Pons (tissue), 1 donor: ENCODE measurements at regions not wholly inside any gene's neighbourhood (a gene's known extent, or its start where the extent isn't known, plus 50 kb on each side); places are given as distances from the start of the nearest gene placed in this dataset.
A peak's percentile ranks its signal among the peaks of the same experiment; 100 is the strongest.

Source experiments
- DNase-seq: peaks from one replicate; pipeline ENCODE4 v3.0.0-alpha.2; 2016; ENCODE audit warnings: low spot score

DNA sequence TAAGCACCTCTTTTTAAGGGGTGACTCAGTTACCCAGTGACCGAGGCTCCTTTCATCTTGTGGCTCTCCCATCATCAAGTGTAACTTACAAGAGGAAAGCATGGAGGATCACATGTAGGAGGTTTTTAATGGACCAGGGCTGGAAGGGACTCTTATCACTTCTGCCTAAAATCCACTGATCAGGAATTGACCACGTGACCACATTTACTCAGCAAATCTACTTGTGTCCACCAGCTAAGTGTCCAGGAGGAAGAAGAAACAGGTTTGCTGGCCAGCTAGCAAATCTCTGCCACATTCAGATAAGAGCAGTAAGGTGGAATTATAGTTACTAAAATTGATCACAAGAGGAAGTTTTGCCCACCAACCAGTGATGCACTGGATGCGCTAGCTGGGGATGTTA, 486.0 kb downstream of the ENC1 start:
- DNase-seq: no peak

DNA sequence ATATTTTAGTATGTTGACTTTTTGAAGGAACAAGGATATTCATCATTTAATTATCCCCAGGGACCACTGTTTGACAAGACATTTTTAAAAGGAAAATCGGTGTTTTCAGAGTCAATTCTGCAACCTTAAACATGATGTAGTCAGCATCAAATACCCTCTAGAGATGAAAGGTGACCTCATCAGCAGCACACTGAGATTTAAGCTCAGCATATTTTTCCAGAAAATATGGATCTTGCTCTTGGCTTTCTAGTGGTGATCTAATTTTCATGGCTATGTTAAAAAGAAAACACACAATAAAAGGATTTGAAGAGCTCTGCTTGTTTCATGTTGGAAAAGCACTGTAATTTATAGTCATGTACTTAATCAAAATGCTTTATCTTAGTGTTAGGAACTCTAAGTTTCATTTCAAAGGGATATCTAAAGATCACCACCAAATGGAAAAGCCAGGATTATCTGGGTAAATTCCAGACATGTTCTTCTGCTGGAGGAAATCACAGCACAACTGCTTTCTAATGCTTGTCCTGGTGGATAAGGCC, 487.2 kb downstream of the ENC1 start:
- DNase-seq: no peak

DNA sequence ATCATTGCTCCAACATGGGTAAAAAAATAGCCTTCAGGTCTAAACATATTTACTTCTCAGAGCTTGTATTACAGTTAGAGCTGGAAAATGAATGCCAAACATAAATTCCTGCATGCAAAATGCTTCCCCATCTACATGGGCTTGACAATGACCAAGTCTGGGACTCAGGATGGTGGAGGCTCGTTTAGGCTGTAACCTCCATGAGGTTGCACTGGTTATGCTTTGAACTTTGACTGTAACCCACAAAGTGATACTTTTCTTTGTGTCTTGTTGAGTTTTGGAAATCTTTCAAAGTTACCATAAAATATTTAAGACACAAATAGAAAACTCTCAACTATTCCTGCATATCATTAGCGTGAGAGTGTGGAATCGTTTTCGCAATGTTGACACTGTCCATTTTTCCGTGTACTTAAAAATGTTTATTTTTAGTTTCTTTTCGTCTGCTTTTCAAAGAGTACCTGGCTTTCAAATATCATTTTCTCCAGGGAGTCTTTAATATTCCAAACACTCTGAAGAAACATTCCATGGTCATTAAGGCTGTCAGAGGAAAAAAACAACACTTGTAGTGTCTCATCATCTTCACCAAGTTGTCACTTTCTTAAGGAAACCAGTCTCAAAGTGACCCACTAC, 487.8 kb downstream of the ENC1 start:
- DNase-seq: no peak

DNA sequence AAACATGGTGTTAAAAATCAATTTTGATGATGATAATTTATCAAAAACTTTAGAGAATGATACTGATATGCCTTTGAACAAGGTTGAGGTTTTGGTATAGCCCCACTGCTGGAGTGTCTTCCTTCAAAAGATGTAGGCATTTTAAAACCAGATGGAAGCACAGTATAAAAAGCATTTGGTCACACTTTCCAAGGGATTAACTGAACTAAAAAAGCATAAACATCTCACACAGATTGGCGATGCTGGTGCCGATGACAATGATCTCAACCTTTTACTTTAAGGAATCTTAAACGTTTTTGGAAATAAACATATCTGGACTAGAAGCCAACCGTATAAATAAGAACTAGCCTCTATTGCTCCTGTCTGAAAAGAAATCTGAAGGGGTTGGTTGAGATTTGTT, 488.4 kb downstream of the ENC1 start:
- no peak for DNase-seq

DNA sequence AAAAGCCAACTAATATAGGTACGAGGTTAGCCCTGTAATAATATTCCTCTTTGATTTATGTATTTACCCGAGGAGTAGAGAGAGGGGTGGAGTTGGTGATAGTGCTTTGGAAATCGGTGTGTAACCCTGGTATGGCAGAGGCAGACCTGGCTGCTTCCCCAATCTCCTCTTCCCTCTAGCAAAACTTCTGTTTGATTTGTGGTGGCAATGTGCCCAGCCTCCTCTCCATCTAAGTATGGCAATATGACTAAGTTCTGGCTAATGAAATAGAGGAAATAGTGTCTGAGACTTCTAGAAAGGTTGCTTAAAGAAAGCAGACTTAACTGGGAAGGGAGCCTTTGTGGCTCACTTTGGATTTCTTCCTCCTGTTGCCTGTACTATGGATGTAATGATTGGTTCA, 491.1 kb downstream of the ENC1 start:
- peak; percentile 45 for DNase-seq

DNA sequence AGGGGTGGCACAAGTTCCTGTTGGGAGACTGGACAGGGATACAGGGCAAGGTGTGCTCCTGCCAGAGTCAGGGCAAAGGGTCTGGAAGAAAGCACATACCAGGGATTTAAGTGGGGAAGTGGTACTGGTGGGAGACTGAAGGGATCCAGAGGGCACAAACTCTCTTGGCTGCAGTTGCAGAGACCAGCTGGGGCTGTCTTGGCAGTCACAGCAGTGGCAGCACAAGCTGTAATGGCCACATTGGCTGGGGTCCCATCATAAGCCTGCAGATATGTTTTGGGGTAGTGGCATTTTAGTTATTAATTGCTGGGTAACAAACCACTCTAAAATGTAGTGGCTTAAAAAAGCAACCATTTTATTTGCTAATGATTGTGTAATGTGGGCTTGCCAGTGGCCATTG, 492.2 kb downstream of the ENC1 start:
- no peak for DNase-seq

DNA sequence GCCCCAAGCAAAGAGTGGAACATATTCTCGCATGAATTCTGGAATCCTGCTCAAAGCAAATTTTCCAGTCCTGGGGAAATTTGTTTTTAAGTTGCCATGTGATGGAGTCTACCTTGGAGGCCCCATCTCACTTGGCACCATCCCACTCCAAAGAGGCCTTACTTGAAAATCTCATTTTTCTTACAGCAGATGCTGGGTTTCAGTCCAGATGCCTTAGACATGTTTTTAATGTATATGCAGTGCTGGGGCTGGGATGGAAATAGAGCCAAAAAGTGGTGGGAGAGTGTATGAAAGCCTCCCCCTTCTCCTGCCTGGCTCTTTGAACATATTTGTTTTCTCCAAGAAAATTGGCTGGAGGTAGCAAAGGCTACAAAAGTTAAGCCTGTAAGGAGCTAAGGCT, 493.7 kb downstream of the ENC1 start:
- no peak for DNase-seq

DNA sequence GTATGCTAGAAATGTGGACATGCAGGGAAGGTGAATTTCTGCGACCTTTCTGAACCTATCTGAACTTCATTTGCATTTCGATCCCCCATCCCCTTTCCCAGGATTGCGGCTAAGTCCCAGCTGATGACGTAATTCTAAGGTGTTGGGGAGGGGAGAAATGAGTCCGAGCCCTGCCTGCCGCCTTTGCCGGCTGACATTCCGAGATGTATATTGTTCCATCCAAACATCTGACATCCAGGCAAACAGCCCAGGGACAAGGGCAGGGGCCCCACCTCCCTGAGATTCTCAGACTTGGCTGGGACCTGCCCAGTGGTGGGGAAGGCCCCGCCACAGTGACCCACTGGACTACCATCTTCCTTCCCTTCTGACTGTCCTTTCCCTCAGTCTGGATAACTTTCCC, 494.6 kb downstream of the ENC1 start:
- DNase-seq: no peak

DNA sequence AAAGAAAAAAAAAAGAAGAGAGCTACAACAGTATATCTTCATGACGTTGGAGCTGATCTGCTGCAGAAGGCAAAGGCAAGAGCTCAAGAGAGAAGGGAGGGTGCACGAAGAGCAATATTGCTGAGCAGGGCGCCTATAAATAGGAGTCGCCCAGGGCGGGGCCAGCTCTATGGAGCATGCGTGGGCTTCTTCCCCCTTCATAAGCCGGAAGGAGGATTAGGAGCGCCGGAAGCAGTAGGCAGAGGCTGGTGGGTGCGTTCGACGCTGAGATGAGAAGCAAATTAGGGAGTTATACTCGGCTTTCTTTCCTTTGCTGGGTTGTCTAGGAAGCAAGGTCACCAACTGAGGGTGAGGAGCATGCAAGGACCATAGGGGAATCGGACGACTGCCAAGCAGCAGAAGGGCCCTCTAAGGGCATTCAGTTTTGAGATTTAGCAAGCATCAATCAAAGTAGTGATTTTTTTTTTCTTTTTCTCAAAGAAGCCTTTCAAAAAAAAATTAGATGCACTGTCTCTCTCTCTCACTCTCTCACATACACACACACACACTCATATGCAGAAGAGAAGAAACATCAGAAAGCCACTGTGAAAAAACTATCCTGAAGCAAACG, 496.7 kb downstream of the ENC1 start:
- no peak for DNase-seq

DNA sequence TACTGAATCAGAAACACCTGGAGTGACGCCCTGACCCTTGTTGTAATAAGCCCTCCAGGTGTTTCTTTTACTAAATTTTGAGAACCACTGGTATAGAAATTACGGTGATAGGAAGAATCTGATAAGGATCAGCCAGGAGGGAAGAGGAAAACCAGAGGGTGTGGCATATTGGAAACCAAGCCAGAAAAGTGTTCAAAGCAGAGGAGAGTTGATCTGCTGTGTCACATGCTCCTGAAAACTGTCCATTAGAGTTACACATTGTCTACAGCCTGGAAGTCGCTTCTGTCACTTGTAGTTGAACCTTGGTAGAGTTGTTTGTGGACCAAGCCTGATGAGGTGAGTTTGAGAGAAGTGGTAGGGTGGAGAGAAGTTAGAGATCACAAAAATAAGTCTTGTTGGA, 497.4 kb downstream of the ENC1 start:
- DNase-seq: no peak

DNA sequence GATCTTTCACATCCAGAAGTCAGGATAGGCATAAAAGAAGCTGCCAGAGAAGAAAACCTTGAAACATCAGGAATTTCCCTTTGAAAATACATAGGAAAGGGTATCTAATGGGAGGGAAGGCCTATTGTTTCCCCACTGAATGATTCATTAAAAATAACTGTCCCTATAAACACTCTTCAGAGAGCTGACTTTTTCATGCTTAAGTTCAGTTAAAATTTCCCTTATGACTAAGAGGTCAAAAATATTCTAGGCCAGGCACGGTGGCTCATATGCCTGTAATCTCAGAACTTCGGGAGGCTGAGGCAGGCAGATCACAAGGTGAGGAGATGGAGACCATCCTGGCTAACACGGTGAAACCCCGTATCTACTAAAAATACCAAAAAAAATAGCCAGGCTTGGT, 499.5 kb downstream of the ENC1 start:
- no peak for DNase-seq

DNA sequence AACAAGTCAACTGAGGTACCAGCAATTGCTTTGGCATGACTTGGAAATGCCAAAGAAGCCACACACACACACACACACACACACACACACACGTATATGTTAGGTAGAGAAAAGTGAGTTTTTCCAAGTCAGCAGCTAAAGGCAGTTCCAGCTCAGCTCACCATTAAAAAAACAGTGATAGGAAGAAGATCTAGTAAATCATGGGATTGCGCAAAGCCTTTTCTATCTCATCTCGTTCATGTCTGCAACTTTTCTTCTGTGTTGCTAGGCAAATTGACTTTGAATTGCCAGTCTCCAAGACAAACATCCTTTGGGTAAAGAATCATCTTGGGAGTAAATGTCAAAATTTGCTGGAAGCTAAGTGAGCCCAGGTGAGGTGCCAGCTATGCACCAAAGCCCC, 500.1 kb downstream of the ENC1 start:
- no peak for DNase-seq

DNA sequence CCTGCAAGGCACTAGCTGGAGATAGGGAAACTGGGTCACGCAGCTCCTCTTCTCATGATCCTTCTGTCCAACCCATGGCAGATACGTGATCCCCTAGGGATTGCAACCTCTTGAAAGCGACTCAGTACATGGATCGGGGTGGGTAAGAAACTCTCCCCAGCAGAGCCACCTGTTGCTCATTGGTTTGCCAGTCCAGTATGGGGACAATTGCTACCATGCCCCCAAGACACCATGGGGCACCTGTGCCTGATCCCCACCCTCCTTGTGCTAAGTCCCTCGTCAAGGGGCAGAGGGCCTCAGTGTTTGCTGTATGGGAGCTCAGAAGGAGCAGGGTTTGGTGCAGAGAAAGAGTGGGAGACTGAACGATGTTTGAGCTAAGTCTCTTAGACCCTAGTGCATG, 500.9 kb downstream of the ENC1 start:
- no peak for DNase-seq

DNA sequence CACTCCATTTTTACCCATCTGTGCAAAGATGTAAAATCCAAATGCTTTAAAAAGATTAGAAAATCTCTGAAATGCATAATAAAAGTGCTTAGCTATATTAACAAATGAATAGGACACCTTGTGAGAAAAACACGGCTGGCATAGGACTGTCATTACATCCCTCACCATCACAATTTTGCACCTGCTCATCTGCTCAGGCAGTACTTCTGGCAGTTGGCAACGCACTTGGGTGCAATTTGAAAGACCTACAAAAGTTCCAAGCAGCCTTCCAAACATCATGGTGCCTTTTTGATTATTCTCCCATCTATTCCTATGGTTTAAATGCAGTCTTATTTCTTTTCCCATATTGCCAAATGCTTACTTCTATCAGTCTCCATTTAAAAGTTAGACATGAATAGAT, 501.8 kb downstream of the ENC1 start:
- DNase-seq: peak; percentile 15

DNA sequence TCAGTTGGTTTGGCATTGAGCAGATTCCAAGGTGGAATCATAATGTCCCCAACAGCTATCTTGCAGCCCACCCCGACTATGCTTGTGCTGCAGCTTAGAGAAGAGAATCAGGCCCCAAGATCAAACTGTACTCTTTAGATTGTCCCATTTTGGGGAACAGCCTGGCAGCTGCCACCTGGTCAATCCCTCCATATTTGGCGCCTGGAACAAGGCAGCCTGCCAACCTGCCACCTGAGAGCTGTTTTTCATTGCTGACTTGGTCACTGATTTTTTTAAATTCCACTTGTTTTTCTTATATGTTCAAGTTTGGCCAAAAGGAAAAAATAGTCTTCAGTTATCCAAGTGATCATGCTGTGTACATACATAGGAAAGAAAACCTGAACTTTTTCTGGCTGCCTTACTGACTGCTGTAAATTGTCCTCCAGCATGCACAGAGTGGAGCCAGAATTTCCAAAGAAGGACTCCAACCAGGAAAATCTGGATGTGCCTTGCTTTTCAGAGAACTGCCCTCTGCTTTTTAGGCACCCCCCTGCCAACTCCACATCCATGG, 504.2 kb downstream of the ENC1 start:
- no peak for DNase-seq

DNA sequence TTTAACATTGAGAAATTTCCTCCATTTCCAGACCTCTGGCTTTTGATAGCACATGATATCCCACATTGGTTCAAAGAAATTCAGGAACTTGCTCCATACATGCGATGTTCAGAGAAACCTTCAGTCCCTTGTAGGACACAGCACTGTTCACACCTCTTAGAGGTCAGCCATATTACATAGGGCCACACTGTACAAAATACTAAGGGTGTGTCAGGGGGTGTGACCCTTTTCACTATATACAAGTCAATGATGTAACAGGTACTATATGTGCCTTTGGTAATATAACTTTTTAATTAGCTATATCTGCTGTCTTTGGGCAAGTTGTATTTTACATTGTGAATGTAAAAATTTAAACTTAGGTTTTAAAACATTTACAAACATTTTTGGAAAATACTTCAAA, 505.5 kb downstream of the ENC1 start:
- no peak for DNase-seq

DNA sequence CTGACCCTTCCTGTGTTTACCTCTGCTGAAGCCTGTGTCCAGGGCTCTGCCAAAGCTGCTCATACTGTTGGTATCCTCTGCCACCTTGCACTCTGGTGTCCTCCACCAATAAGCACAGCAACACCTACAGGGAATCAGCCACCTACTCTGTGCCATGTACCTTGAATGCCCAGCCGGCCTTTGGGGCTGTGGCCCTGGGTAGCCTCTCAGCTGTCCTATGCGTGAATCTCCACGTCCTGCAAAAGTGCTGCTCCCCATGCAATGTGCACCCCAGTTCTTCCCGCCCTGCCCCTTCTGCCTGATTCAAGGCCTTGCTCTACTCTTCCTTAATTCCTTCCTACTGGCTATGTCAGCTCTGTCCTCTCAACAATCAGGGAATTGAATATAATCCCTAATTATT, 506.5 kb downstream of the ARHGEF28 start:
- DNase-seq: no peak

DNA sequence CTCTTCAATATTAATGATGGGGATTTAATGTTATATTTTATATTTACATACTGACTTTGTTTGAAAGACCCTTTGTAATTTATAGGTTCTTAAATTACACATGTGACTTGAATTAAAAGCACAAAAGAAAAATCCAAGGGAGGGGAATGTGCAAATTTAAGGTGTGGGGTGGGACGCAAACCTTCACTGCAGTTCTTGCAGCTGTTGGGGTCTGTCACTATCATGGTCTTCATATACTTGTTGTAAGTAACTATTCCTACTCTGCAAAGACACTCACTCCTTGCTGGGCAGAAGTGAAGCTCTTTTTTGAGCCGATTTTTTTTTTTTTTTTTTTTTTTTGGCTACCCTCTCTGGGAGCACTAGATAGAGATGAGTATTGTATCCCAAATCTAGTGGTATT, 505.3 kb downstream of the ARHGEF28 start:
- no peak for DNase-seq

DNA sequence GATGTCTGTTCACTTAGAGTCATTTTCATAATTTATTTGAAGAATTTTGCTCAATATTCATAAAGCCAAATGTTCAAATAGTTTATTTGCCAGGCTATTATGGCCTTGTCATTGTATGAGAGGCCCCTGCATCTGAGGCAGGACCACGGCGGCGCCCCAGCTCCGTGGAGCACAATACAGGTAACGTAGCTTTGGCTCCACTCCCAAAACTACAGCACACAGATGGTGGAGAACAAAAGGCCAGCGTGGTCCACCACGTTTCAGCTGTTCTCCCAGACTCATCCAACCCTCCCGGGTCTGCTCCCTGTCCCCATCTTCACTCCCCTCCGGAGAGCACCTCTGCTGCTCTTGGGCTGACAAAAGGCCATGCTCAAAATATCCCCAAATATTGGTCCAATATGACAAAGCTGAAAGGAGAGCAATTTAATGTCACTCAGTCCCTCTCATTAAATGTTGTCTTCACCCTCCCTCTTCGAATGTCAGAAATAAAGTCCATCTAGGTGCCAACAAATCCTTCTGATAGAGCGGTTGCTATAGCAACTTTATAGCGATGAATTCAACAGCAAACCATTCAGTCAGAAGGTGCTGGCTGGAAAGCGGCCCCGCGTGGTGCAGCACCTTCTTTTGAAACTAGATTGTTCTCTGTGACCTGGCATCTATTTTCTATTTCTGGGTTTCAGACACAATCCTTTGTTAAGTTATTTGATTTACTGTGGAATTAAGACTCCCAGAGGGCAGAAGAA, 504.3 kb downstream of the ARHGEF28 start:
- DNase-seq: no peak

DNA sequence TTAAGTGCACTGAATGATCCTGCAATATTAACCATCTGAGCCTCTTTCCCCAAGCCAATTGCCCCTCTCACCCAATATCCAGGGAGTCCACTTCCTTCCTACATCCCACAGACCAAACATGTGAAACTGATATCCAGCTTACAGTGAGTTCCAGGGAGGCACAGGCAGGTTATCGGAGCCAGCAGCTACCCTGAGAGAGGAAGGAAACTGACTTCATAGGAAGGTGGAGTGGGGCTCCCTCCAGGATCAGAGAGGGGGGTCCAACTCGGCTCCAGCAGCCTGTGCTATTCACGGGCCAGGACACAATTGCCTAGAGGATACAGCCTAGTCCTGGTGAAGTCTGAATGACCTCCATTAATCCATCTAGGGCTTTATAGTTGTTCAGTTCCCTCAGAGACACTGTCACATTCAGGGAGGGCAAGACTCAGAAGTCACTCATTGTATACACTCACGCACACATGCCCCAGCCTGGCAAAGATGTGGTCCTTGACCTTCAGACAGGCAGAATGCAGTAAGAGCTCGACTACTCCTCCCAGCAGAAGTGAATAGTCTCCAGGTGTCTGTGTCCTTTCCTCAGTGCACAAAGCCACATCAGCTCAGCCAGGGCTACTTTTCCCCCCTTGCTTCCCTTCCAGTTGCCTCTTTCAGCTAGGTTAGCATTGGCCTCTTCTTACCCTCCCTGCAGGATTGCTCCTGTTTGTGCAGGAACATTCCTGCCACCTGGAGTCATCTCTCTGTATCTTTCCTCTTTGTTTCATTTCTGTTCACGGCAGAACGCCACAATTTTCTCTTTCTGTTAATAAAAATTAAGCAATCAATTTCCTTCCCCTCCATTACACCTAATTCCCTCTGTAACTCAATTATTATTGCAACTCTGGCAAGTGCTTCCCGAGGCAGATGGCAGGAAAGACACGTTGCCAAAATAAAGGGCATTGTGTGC, 501.7 kb downstream of the ARHGEF28 start:
- peak; percentile 7 for DNase-seq

DNA sequence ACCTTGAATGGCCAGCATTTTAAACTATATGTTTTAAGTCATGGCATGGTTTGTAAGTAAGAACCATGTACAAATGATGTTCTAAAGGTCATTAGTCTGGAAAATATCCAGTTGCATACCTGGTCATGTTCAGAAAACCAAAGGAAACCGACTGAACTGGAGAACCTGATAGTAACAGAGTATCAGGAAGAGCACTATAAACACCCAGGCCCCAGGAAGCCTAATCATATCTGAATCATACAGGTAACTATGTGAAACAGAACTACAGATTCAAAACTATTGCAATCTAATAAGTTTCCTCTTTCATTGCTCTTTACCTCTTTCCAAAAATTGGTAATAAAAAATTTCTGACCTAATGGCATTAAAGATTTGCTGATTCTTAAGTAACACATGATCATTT, 500.3 kb downstream of the ARHGEF28 start:
- DNase-seq: no peak

DNA sequence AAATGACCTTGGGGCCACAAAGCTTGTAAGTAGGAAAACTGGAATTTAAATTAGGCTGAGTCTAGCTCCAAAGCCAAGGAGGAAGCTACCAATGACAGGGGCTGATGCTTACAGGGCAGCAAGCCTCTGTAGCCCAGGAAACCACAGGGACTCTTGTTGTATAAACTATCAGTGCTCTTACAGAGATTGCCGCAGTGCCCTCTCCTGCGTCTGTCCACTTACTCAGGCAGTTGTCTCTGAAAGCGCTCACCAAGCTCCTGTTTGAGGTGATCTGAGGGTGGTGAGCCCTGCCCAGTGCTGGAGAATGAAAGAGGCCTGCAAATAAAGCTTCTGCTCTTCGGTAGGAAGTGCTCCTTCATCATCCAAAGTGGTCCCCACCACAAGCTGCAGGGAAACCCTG, 498.8 kb downstream of the ARHGEF28 start:
- no peak for DNase-seq
